Spleen (tissue), 3 donors: ENCODE measurements at regions not wholly inside any gene's neighbourhood (a gene's known extent, or its start where the extent isn't known, plus 50 kb on each side); places are given as distances from the start of the nearest gene placed in this dataset.

Experiments used
- POLR2A ChIP-seq, 3 donors: fragments of 450-650 bp; IDR thresholded peaks; one replicate each; pipeline ENCODE4 v1.5.1; 2017; ENCODE audit warnings: antibody characterized with exemption in 3 of 3, mild to moderate bottlenecking in 1 of 3
- POLR2AphosphoS5 ChIP-seq, 3 donors: sonication (generic); formaldehyde crosslinking; IDR thresholded peaks; one replicate each; pipeline ENCODE4 v1.5.1; 2017; ENCODE audit warnings: antibody characterized with exemption in 3 of 3

DNA sequence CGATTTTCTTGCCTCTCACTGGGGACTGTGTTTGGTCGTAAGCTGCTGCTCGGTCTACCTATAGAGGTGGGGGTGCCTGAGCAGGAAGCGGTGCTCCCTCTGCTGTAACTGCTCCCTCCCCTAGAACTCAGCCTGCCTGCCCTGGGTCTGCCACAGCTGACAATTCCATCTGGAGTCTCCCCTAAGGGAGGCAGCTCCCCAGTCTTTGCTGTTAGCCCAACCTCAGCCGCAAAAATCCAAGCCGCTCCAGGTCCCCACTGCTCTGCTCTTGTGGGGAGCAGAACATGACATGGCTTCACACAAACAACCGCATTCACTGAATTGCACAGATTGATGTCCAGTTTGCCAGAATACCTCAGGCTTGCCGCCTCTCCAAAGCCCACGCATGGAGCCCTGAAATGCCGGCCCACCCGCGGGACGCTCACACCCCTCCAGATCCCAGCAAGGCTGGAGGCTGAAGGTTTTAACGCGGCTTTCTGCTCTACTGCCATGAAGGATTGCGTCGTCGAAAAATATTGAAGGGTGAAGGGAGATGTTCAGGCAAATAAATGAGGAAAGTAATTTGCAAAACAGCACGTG lies 221.5 kb upstream of the FOXF1 start:
- TF ChIP-seq POLR2A (IDR thresholded peaks at IDR 0.05) (no peak), POLR2AphosphoS5 (IDR thresholded peaks at IDR 0.05) (no peak)
